Loucy (cell line): ENCODE measurements at regions not wholly inside any gene's neighbourhood (a gene's known extent, or its start where the extent isn't known, plus 50 kb on each side); places are given as distances from the start of the nearest gene placed in this dataset.

Experiments used
- H2AFZ ChIP-seq: fragments of 200-600 bp; sonication (generic); 2 replicates; pipeline ENCODE4 v1.6.0; 2016; ENCODE audit warnings: antibody characterized with exemption, mild to moderate bottlenecking, low read length, moderate library complexity
- H3F3A ChIP-seq: fragments of 200-600 bp; 2 replicates; pipeline ENCODE4 v1.6.0; 2016; ENCODE audit warnings: antibody characterized with exemption, low read depth, mild to moderate bottlenecking
- H3K27me3 ChIP-seq: fragments of 200-600 bp; sonication (generic); 2 replicates; pipeline ENCODE4 v1.6.1; 2014; ENCODE audit warnings: low read length, mild to moderate bottlenecking; ENCODE audit not compliant: insufficient read depth, poor library complexity, severe bottlenecking
- H3K36me3 ChIP-seq: fragments of 200-600 bp; sonication (generic); 2 replicates; pipeline ENCODE4 v1.6.1; 2016; ENCODE audit warnings: low read length; ENCODE audit not compliant: insufficient read depth
- H3K4me1 ChIP-seq: fragments of 200-600 bp; sonication (generic); 2 replicates; pipeline ENCODE4 v1.5.1; 2014; ENCODE audit warnings: low read length, mild to moderate bottlenecking; ENCODE audit not compliant: insufficient read depth, poor library complexity, severe bottlenecking
- H3K4me2 ChIP-seq: fragments of 200-600 bp; sonication (generic); 2 replicates; pipeline ENCODE4 v1.6.0; 2014; ENCODE audit warnings: antibody characterized with exemption, low read length, low read depth, mild to moderate bottlenecking; ENCODE audit not compliant: poor library complexity, severe bottlenecking
- H3K4me3 ChIP-seq: fragments of 200-600 bp; sonication (generic); 2 replicates; pipeline ENCODE4 v1.5.1; 2014; ENCODE audit warnings: low read length, mild to moderate bottlenecking, mixed read lengths; ENCODE audit not compliant: poor library complexity, severe bottlenecking
- H3K79me2 ChIP-seq: fragments of 200-600 bp; sonication (generic); 2 replicates; pipeline ENCODE4 v1.6.1; 2014; ENCODE audit warnings: low read length; ENCODE audit not compliant: insufficient read depth
- H3K9ac ChIP-seq: fragments of 200-600 bp; sonication (generic); 2 replicates; pipeline ENCODE4 v1.6.0; 2014; ENCODE audit warnings: mild to moderate bottlenecking, low read depth, low read length, moderate library complexity; ENCODE audit not compliant: poor library complexity, severe bottlenecking
- H3K9me2 ChIP-seq: fragments of 200-600 bp; sonication (generic); replicated peaks from 2 replicates; pipeline ENCODE4 v1.6.1; 2016; ENCODE audit warnings: low read depth, low read length, mixed read lengths
- H3K9me3 ChIP-seq: fragments of 200-600 bp; sonication (generic); 2 replicates; pipeline ENCODE4 v1.6.1; 2014; ENCODE audit warnings: mild to moderate bottlenecking, antibody characterized with exemption, low read length, low read depth; ENCODE audit not compliant: insufficient read depth
- H4K20me1 ChIP-seq: fragments of 200-600 bp; sonication (generic); 2 replicates; pipeline ENCODE4 v1.6.0; 2014; ENCODE audit warnings: antibody characterized with exemption, low read length, mild to moderate bottlenecking; ENCODE audit not compliant: insufficient read depth, poor library complexity, severe bottlenecking
- CTCF ChIP-seq: fragments of 200-600 bp; sonication (generic); conservative IDR thresholded peaks from 2 replicates; pipeline ENCODE4 v1.5.1; 2014; ENCODE audit warnings: mild to moderate bottlenecking, antibody characterized with exemption, low read length
- EZH2phosphoT487 ChIP-seq: fragments of 200-600 bp; IDR thresholded peaks from 2 replicates; pipeline ENCODE4 v1.6.1; 2018; ENCODE audit warnings: antibody characterized with exemption, mild to moderate bottlenecking, moderate library complexity, borderline replicate concordance

DNA sequence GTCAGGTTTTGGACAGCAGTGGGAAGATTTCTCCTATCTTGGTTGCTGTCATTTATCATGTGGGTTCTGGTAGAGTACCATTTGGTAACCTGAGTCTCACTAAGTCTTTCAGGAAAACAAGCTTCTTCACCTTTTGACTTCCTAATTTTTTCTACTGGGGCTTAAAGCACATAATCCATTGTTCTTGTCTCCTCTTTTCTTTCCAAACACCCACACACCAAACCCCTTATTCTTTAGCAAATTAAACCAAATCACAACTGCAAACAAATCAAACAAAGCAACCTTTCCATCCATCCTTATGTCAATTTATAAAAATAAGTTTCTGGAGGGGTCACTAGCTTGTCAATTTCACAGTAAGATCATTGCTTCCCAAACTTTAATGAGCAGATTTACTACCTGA, 84.1 kb downstream of the ATP23 start:
- H3K36me3 ChIP-seq = no peaks in the 10 kb centered on the region
- H3K27me3 ChIP-seq = no peaks in the 10 kb centered on the region
- no peaks in the 10 kb centered on the region for H3K79me2 ChIP-seq
- peaks cover 3% of the 10 kb centered on the region; the same call in 1 of the 2 replicates for H3K9me3 ChIP-seq
- H3K4me2 ChIP-seq = no peak overlapping the region
- no peak overlapping the region for H3K9ac ChIP-seq
- TF ChIP-seq EZH2phosphoT487 (no peak), CTCF (no peak)
- no peaks in the 10 kb centered on the region for H3F3A ChIP-seq
- H3K9me2 ChIP-seq = no peaks in the 10 kb centered on the region
- no peak overlapping the region for H2AFZ ChIP-seq
- H3K4me3 ChIP-seq = no peak overlapping the region
- no peaks in the 10 kb centered on the region for H3K4me1 ChIP-seq
- no peaks in the 10 kb centered on the region for H4K20me1 ChIP-seq

GRCh38 chr12:58026426-58026825, 85.1 kb downstream of the ATP23 start:
- H3K4me2 ChIP-seq = no peak overlapping the region

DNA sequence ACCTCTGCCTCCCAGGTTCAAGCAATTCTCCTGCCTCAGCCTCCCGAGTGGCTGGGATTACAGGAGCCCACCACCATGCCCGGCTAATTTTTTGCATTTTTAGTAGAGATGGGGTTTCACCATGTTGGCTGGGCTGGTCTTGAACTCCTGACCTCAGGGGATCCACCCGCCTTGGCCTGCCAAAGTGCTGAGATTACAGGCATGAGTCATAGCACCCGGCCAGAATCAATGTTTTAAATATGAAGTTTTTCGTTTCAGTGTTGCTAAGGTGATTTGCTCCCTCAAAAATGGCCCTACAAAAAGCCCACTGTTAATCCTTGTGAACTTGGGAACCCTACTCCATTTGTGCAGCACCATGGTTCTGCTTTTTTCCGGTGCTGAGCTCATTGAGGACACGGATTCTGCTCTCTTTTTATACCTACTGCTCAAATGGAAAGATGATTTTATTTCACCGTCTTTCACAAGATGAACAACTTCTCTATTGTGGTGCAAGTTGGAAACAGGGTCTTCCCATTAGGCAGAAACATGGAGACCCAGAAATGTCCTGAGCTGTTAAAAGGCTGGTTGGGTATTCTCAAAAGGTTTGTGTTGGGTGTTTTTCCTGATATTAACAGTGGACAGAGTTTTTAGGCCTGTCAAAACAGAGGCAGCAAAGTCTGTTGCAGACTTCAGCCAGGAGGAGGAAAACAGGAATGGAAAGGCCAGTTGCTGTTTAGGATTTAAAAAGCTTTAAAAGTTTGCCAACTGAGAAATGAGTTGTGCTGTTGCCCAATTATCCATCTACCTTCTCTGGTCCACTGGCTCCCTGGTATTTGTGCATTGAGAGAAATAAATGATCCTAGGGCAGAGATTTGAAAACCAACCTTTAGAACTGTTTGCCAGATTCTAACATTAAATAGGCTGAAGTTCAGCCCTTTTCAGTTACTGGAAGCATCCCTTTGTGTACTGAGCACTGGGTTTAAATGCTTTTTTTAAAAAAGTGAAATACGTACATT, 85.8 kb downstream of the ATP23 start:
- Histone ChIP-seq H3K4me3 (no peak overlapping the region), H4K20me1 (no peaks in the 10 kb centered on the region), H3K27me3 (no peaks in the 10 kb centered on the region), H2AFZ (no peak overlapping the region), H3K4me2 (no peak overlapping the region), H3K79me2 (no peaks in the 10 kb centered on the region), H3K36me3 (no peaks in the 10 kb centered on the region), H3K9me2 (no peaks in the 10 kb centered on the region), H3K9ac (no peak overlapping the region), H3F3A (no peaks in the 10 kb centered on the region), H3K4me1 (no peaks in the 10 kb centered on the region), H3K9me3 (peaks cover 3% of the 10 kb centered on the region; the same call in 1 of the 2 replicates)
- no peak for TF ChIP-seq EZH2phosphoT487
- TF ChIP-seq CTCF = no peak

More at GRCh38 chr12:58026426-58026825, 85.1 kb downstream of the ATP23 start:
- no peak for TF ChIP-seq EZH2phosphoT487
- no peak for TF ChIP-seq CTCF
- H3K9me3 ChIP-seq = peaks cover 3% of the 10 kb centered on the region; the same call in 1 of the 2 replicates
- no peak overlapping the region for H3K9ac ChIP-seq
- H3K79me2 ChIP-seq = no peaks in the 10 kb centered on the region
- no peaks in the 10 kb centered on the region for H3F3A ChIP-seq
- H3K9me2 ChIP-seq = no peaks in the 10 kb centered on the region
- no peak overlapping the region for H2AFZ ChIP-seq
- H3K4me1 ChIP-seq = no peaks in the 10 kb centered on the region
- H3K27me3 ChIP-seq = no peaks in the 10 kb centered on the region
- no peak overlapping the region for H3K4me3 ChIP-seq
- H4K20me1 ChIP-seq = no peaks in the 10 kb centered on the region
- H3K36me3 ChIP-seq = no peaks in the 10 kb centered on the region
